HepG2 (cell line): ENCODE measurements at regions not wholly inside any gene's neighbourhood (a gene's known extent, or its start where the extent isn't known, plus 50 kb on each side); places are given as distances from the start of the nearest gene placed in this dataset.

Source experiments
- ATAC-seq: fragments of 200-7000 bp; cut with Tn5 transposase; 3 replicates; pipeline ENCODE4 v1.9.1; 2020; ENCODE audit warnings: mild to moderate bottlenecking, moderate library complexity
- BruUV-seq: library from RNA; stranded (reverse); fragments of 400-500 nt; replicated peaks from 2 replicates; lab custom pipeline; 2021; lab: Mats Ljungman, UMichigan
- CTCF ChIA-PET: fragments of 300-600 bp; formaldehyde crosslinking; extraction: SDS; loops from one replicate; lab custom pipeline; 2021; ENCODE audit warnings: low total read pairs, inconsistent platforms, low intra/inter-chr PET ratio; lab: Yijun Ruan, JAX
- POLR2A ChIA-PET: fragments of 350-600 bp; sonication (Branson Sonifier 250); formaldehyde crosslinking; loops from one replicate; lab custom pipeline; 2020; ENCODE audit warnings: antibody characterized with exemption, inconsistent platforms; lab: Yijun Ruan, JAX
- DNase-seq: peaks from one replicate; pipeline ENCODE4 v3.0.0-alpha.2; 2015; ENCODE audit warnings: low spot score
- FAIRE-seq: peaks from 3 replicates; lab custom pipeline; 2011; peaks lifted over from hg19 to GRCh38; lab: Jason Lieb, UNC
- H2AFZ ChIP-seq: one replicate; pipeline ENCODE4 v1.6.1; 2011; ENCODE audit warnings: low read length, inconsistent platforms
- H3K27ac ChIP-seq: fragments of 300-600 bp; 3 replicates; pipeline ENCODE4 v1.8.0; 2011; ENCODE audit warnings: mixed run types, mild to moderate bottlenecking, mixed read lengths, low read length, inconsistent platforms; ENCODE audit not compliant: insufficient read depth; ENCODE audit errors: extremely low read length
- H3K27me3 ChIP-seq, 2 experiments: fragments of 200-600 bp in 1 of 2; 2 replicates in 1 of 2; 3 replicates in 1 of 2; pipeline versions ENCODE4 v1.6.0 to v1.8.0; 2011; ENCODE audit warnings: low read length in 2 of 2, mild to moderate bottlenecking in 2 of 2, moderate library complexity in 2 of 2, inconsistent platforms in 1 of 2; ENCODE audit not compliant: insufficient read depth in 2 of 2, control insufficient read depth in 1 of 2
- H3K36me3 ChIP-seq, 2 experiments: fragments of 200-600 bp in 1 of 2; replicated peaks in 1 of 2; 2 replicates in 1 of 2; 3 replicates in 1 of 2; pipeline versions ENCODE4 v1.5.1 to v1.8.0; 2011; ENCODE audit warnings: low read length in 2 of 2, inconsistent platforms in 1 of 2; ENCODE audit not compliant: insufficient read depth in 2 of 2, control insufficient read depth in 1 of 2
- H3K4me1 ChIP-seq: 2 replicates; pipeline ENCODE4 v1.5.1; 2012; ENCODE audit warnings: low read length, inconsistent platforms; ENCODE audit not compliant: insufficient read depth
- H3K4me2 ChIP-seq: 2 replicates; pipeline ENCODE4 v1.6.0; 2011; ENCODE audit warnings: low read depth, low read length, inconsistent platforms
- H3K4me3 ChIP-seq, 3 experiments: fragments of 200-600 bp in 1 of 3; sonication (generic), shearing (Covaris generic) in 1 of 3; replicated peaks in 1 of 3; 2 replicates each; pipeline ENCODE4 v1.5.1; 2011 to 2016; ENCODE audit warnings: low read length in 3 of 3, inconsistent platforms in 2 of 3, low read depth in 2 of 3, mild to moderate bottlenecking in 2 of 3, control low read depth in 1 of 3, mixed read lengths in 1 of 3; ENCODE audit not compliant: insufficient read depth in 1 of 3
- H3K79me2 ChIP-seq: one replicate; pipeline ENCODE4 v1.6.1; 2011; ENCODE audit warnings: low read length, inconsistent platforms; ENCODE audit not compliant: insufficient read depth
- H3K9ac ChIP-seq: 2 replicates; pipeline ENCODE4 v1.6.0; 2011; ENCODE audit warnings: mild to moderate bottlenecking, low read depth, low read length, inconsistent platforms; ENCODE audit not compliant: insufficient read depth
- H3K9me3 ChIP-seq: 2 replicates; pipeline ENCODE4 v1.5.1; 2012; ENCODE audit warnings: mild to moderate bottlenecking, low read length
- H4K20me1 ChIP-seq: 2 replicates; pipeline ENCODE4 v1.6.0; 2011; ENCODE audit warnings: inconsistent platforms, mild to moderate bottlenecking, low read length, moderate library complexity; ENCODE audit not compliant: insufficient read depth
- ATM ChIP-seq: fragments of 450-650 bp; IDR thresholded peaks from 2 replicates; pipeline ENCODE4 v1.7.1; 2017; ENCODE audit warnings: mild to moderate bottlenecking, borderline replicate concordance
- FOXP1 ChIP-seq, 2 experiments: fragments of 450-650 bp in 1 of 2; IDR thresholded peaks; 2 replicates each; pipeline ENCODE4 v1.6.1; 2017 to 2018; ENCODE audit warnings: antibody characterized with exemption in 1 of 2
- HOXA5 ChIP-seq: sonication (generic); formaldehyde crosslinking; IDR thresholded peaks from 2 replicates; pipeline ENCODE4 v1.4.0; 2020; ENCODE audit warnings: missing genetic modification reagents
- PCBP2 ChIP-seq: fragments of 200-400 bp; formaldehyde crosslinking; optimal IDR thresholded peaks from 2 replicates; pipeline ENCODE3; 2018; ENCODE audit warnings: low read length, low read depth; ENCODE audit not compliant: poor library complexity, severe bottlenecking
- POLR2G ChIP-seq: fragments of 200-400 bp; formaldehyde crosslinking; IDR thresholded peaks from 2 replicates; pipeline ENCODE4 v1.6.1; 2018; ENCODE audit warnings: mild to moderate bottlenecking, low read depth, low read length, moderate library complexity
- ZNF256 ChIP-seq: sonication (generic); formaldehyde crosslinking; conservative IDR thresholded peaks from 2 replicates; pipeline ENCODE4 v1.4.0; 2020; ENCODE audit warnings: missing genetic modification reagents
- ZNF337 ChIP-seq: sonication (generic); formaldehyde crosslinking; IDR thresholded peaks from 2 replicates; pipeline ENCODE4 v1.5.1; 2020; ENCODE audit warnings: missing genetic modification reagents, low read depth, mild to moderate bottlenecking, borderline replicate concordance
- ZNF446 ChIP-seq: sonication (generic); formaldehyde crosslinking; IDR thresholded peaks from 2 replicates; pipeline ENCODE4 v1.5.0; 2020; ENCODE audit warnings: mild to moderate bottlenecking, missing genetic modification reagents
- ZNF746 ChIP-seq: sonication (generic); formaldehyde crosslinking; IDR thresholded peaks from 2 replicates; pipeline ENCODE4 v1.8.0; 2022; ENCODE audit warnings: mild to moderate bottlenecking, missing genetic modification reagents
- WGBS: methylation state at CpG from one replicate; pipeline ENCODE4 v1.1.6; 2017; ENCODE audit warnings: low lambda C conversion rate; 5-methylcytosine and 5-hydroxymethylcytosine counted together
- in situ Hi-C: cut with HindIII; loops from 2 replicates; pipeline ENCODE4 v1.10.0; 2017; ENCODE audit warnings: low pct_unique_long_range_greater_than_20kb; ENCODE audit not compliant: extremely low pct_ligation_motif_present
- intact Hi-C: fragments of 100-400 bp; cut with micrococcal nuclease; formaldehyde crosslinking; loops from one replicate; pipeline ENCODE4 v1.10.0; 2022; ENCODE audit not compliant: unreplicated experiment
- TF ChIP-seq, protein P1 (sequence below): sonication (generic); formaldehyde crosslinking; IDR thresholded peaks from 2 replicates; pipeline ENCODE4 v1.4.0; 2020; ENCODE audit warnings: missing genetic modification reagents

DNA sequence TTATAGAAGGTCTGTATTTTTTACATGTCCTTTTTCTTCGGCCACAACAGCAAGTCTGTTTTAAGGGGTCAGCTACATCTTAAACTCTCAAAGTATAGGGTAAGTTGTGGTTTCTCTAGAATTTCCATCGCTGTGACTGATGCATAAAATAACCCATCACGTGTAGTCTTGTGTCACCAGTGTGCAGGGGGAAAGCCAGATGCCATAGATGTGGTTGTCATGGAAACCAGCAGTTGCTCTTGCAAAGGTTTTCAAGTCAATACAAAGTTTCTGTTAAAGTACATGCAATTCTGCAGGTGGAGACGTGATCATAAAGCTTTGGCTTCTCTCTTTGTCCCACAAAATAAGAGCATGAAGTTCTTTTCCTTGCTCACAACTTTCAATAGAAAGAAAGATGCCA lies 210.3 kb upstream of the ONECUT1 start:
- Histone ChIP-seq H2AFZ (no peak overlapping the region), H3K79me2 (no peaks in the 10 kb centered on the region), H3K4me3 (no peak overlapping the region), H3K9ac (no peak overlapping the region), H3K4me1 (no peaks in the 10 kb centered on the region), H3K36me3 (no peaks in the 10 kb centered on the region), H4K20me1 (no peaks in the 10 kb centered on the region), H3K4me2 (no peak overlapping the region), H3K9me3 (no peaks in the 10 kb centered on the region), H3K27me3 (no peaks in the 10 kb centered on the region)
- no peak for FAIRE-seq
- no peak for DNase-seq
- WGBS, result 16% methylated on average over 4 of the region's 4 CpGs
- ChIA-PET CTCF (no interaction called here), POLR2A (no interaction called here)
- intact Hi-C loops (no loop called here), in situ Hi-C loops (no loop called here)
- ATAC-seq, result no peak
- TF ChIP-seq ZNF446, result no peak
- TF ChIP-seq, all 625 proteins: peak for 0
- no peak overlapping the region for H3K27ac ChIP-seq
- no TSS peak for BruUV-seq

DNA sequence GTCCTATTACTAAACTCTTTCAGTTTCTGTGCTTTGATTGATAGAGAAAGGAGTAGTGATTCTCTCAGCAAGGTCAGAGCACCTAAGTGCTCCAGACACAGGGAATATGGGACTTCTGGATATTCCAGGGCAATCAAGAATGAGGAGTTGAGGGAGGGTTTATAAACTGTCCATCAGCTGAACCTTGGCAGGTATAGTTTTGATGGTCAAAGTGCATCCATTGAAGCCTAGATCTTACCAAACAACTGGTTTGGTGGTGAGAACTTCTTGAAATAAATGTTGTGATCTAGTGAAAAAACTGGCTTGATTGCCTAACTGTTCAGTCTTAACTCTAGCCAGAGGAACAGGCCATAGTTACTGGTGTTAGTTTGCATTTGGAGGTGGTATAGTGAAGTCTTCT lies 207.0 kb upstream of the ONECUT1 start:
- POLR2A ChIA-PET, result no interaction called here
- H3K9ac ChIP-seq, result no peak overlapping the region
- no peaks in the 10 kb centered on the region for H3K27me3 ChIP-seq
- no peaks in the 10 kb centered on the region for H3K79me2 ChIP-seq
- TF ChIP-seq HOXA5, result no peak
- no peak for TF ChIP-seq FOXP1 (IDR thresholded peaks at IDR 0.05)
- TF ChIP-seq FOXP1 (CRISPR knock-in tag; IDR thresholded peaks at IDR 0.05), result no peak
- no peak for TF ChIP-seq ZNF746 (CRISPR knock-in tag)
- TF ChIP-seq ATM, result no peak
- TF ChIP-seq, protein P1, sequence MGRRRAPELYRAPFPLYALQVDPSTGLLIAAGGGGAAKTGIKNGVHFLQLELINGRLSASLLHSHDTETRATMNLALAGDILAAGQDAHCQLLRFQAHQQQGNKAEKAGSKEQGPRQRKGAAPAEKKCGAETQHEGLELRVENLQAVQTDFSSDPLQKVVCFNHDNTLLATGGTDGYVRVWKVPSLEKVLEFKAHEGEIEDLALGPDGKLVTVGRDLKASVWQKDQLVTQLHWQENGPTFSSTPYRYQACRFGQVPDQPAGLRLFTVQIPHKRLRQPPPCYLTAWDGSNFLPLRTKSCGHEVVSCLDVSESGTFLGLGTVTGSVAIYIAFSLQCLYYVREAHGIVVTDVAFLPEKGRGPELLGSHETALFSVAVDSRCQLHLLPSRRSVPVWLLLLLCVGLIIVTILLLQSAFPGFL, result no peak
- no peak for TF ChIP-seq PCBP2
- no peak for TF ChIP-seq ZNF256 (CRISPR knock-in tag)
- TF ChIP-seq ZNF337, result no peak
- no peak for TF ChIP-seq POLR2G
- TF ChIP-seq, all 625 proteins: peak for 0
- BruUV-seq, result no TSS peak
- Histone ChIP-seq H3K4me1 (no peaks in the 10 kb centered on the region), H3K4me2 (no peak overlapping the region), H3K36me3 (no peaks in the 10 kb centered on the region), H3K27ac (no peak overlapping the region), H4K20me1 (no peaks in the 10 kb centered on the region), H3K4me3 (no peak overlapping the region), H2AFZ (no peak overlapping the region), H3K9me3 (peaks cover 9% of the 10 kb centered on the region; the same call in 1 of the 2 replicates)
- intact Hi-C loops (no loop called here), in situ Hi-C loops (no loop called here)
- no peak for ATAC-seq
- no peak for DNase-seq
- CTCF ChIA-PET, result no interaction called here
- FAIRE-seq, result no peak
